ENCODE measurements at regions not wholly inside any gene's neighbourhood (a gene's known extent, or its start where the extent isn't known, plus 50 kb on each side); places are given as distances from the start of the nearest gene placed in this dataset.

DNA sequence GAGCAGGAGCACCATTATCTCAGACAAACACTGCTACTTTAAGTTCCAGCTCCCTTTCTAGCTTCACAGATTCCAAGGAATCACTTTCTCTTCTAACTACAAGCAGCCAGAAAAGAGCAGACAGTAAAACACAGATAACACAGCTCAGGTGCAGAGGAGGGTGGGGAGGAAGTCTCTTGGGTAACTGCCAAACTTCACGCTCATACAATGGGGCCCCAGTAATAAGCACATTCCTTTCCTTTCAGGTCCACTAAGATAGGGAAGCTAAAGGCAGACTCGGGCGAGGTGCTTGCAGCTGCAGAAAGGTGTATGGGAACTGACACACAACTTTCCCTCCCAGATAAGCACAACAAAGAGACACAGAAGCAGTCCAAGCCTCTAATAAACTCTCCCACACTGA lies 69.2 kb upstream of the OR9G4 start:
- no peak for TF ChIP-seq POLR2AphosphoS5 (IDR thresholded peaks at IDR 0.05; ENCODE audit: low read depth, low read length)
- TF ChIP-seq SIN3A (IDR thresholded peaks at IDR 0.05; ENCODE audit: borderline replicate concordance, insufficient read depth, low read length): no peak
- TF ChIP-seq, protein P1, sequence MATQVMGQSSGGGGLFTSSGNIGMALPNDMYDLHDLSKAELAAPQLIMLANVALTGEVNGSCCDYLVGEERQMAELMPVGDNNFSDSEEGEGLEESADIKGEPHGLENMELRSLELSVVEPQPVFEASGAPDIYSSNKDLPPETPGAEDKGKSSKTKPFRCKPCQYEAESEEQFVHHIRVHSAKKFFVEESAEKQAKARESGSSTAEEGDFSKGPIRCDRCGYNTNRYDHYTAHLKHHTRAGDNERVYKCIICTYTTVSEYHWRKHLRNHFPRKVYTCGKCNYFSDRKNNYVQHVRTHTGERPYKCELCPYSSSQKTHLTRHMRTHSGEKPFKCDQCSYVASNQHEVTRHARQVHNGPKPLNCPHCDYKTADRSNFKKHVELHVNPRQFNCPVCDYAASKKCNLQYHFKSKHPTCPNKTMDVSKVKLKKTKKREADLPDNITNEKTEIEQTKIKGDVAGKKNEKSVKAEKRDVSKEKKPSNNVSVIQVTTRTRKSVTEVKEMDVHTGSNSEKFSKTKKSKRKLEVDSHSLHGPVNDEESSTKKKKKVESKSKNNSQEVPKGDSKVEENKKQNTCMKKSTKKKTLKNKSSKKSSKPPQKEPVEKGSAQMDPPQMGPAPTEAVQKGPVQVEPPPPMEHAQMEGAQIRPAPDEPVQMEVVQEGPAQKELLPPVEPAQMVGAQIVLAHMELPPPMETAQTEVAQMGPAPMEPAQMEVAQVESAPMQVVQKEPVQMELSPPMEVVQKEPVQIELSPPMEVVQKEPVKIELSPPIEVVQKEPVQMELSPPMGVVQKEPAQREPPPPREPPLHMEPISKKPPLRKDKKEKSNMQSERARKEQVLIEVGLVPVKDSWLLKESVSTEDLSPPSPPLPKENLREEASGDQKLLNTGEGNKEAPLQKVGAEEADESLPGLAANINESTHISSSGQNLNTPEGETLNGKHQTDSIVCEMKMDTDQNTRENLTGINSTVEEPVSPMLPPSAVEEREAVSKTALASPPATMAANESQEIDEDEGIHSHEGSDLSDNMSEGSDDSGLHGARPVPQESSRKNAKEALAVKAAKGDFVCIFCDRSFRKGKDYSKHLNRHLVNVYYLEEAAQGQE (IDR thresholded peaks at IDR 0.05; ENCODE audit: insufficient read depth in 1 of 2, low read depth in 2 of 2, low read length in 2 of 2): no peak

All from PFSK-1 (cell line).